ENCODE measurements at regions not wholly inside any gene's neighbourhood (a gene's known extent, or its start where the extent isn't known, plus 50 kb on each side); places are given as distances from the start of the nearest gene placed in this dataset.

DNA sequence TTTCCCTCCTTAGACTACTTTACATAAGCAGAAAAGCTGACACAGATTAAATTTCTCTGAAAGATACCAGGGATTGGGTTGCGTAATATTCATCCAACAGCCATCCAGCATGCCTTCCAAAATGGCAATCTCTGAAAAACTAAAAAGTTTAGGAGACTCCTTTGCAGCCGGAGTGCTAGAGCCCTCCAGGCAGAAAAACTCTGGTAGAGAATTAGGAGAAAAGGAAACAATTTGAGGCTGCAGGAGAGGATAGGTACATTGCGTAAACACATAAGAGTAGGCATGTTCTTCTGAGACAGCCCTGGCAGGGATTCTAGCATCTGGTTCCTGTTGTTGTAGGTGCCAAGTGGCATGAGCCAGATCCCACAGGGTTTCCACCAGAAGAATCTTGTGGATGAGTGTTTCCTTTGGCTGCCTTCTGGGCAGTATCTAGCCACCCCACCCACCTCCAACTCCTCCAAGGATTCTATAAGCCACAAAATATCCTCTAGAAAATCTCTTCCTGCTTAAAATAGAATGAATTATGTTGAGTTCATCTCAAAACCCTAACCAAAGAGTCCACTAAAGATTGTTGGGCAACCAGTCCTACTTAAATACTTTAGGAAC lies 402.4 kb downstream of the HGF start:
- TF ChIP-seq, protein P1, sequence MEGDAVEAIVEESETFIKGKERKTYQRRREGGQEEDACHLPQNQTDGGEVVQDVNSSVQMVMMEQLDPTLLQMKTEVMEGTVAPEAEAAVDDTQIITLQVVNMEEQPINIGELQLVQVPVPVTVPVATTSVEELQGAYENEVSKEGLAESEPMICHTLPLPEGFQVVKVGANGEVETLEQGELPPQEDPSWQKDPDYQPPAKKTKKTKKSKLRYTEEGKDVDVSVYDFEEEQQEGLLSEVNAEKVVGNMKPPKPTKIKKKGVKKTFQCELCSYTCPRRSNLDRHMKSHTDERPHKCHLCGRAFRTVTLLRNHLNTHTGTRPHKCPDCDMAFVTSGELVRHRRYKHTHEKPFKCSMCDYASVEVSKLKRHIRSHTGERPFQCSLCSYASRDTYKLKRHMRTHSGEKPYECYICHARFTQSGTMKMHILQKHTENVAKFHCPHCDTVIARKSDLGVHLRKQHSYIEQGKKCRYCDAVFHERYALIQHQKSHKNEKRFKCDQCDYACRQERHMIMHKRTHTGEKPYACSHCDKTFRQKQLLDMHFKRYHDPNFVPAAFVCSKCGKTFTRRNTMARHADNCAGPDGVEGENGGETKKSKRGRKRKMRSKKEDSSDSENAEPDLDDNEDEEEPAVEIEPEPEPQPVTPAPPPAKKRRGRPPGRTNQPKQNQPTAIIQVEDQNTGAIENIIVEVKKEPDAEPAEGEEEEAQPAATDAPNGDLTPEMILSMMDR (conservative IDR thresholded peaks at IDR 0.05 in 1 of 2, IDR thresholded peaks at IDR 0.05 in 1 of 2; ENCODE audit: extremely low read depth in 1 of 2, insufficient read depth in 1 of 2, low read depth in 1 of 2, low read length in 2 of 2), result no peak
- no peak for TF ChIP-seq EZH2 (IDR thresholded peaks at IDR 0.05; ENCODE audit: borderline replicate concordance, low read length)
